NCI-H1105 treated with DMSO at 0.1 percent for 48 hours (cell line): ENCODE measurements at regions not wholly inside any gene's neighbourhood (a gene's known extent, or its start where the extent isn't known, plus 50 kb on each side); places are given as distances from the start of the nearest gene placed in this dataset.
"Not testable (repeated sequence)": the region's sequence is repeated elsewhere in the genome, so short reads cannot be mapped to it uniquely, and the experiment has no call there.

Source experiments
- DNase-seq: peaks from one replicate; lab custom pipeline; 2025; lab: John Stamatoyannopoulos, UW

DNA sequence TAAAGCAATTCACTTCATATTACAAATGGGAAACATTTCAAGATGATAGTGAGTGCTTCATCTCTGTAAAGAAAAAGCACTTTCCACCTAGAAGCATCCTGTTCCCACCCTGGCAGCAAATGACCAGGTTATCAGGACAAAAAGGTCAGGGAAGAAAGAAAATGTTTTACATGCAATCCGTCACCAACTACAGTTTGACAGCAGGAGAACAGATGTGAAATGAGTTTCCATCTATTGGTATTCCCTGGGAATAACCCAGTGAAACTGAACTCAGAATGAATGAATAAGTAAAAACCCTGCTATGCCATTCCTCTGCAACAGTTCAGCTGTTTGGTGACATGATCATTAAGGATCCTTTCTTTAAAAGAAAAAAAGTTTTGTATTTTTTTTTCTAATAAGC lies 67.6 kb downstream of the HTR1A start:
- no peak for DNase-seq

DNA sequence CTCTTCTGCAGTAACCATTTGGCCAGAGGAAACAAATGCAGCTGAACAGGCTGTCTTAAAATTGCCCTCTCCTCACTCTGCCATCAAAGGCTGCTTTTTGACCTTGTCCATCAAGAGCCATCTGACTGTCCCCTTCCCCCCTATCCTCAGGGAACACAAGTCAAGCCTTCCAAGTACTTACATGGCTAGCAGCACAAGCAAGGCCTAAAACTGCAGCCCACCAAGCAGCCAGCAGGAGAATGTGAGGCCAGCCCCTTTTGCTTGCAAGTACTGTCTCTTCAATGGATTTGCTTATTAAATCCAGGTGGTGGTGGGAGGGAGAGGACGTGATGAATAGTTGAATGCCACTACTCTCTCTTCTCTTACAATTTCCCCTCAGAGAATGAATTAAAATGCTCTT lies 83.5 kb downstream of the HTR1A start:
- no peak for DNase-seq

DNA sequence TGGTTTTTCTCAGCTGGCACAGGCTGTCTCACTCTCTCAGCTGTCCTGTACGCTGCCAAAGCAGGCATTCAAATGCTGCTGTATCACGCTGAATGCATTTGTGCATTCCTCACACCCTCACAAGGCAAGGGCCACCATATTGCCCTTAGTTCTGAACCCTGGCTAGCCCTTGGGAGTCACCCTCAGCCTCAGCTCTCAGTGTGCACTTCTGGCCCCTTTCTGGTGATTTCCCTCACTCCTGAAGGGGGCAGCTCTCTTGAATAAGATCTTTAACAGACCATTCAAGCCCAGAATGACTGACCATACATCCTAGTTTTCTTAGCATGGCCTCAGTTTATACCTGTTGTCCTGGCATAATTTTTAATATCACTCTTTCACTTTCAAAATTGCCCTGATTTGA lies 84.3 kb downstream of the HTR1A start:
- DNase-seq = no peak

DNA sequence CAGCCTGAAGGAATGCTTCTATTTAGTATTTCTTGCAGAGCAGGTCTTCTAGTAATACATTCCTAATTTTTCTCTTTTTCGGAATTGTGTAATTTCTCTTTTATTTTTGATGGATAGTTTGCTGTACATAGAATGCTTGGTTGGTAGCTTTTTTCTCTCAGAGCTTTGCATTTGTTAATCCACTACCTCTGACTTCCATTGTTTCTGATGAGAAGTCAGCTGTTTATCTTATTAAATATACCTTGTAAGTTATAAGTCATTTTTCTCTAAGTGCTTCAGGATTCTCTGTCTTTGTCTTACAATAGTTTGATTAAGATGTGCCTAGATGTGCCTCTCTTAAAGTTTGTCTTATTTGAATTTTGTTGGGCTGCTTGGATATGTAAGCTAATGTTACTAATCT lies 101.9 kb downstream of the HTR1A start:
- DNase-seq = peak; percentile 19

- no peak for DNase-seq
These were observed 108.2 kb downstream of the HTR1A start for GRCh38 chr5:63854076-63854475.

DNA sequence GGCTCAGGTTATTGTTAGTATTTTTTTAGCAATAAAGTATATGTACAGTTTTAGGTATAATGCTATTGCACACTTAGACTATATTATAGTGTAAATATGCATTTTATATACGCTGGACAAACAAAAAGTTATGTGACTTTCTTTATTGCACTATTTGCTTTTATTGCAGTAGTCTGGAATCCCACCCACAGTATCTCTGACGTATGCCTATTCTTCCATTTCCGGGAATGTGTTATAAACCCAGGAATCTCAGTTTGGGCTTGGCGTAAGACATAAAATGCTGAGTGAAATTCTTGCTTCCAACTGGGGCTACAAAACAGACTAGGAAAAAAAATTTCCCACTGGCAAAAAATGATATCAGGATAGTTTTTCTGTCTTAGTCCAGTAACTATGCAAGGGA lies 119.1 kb downstream of the HTR1A start:
- no peak for DNase-seq

DNA sequence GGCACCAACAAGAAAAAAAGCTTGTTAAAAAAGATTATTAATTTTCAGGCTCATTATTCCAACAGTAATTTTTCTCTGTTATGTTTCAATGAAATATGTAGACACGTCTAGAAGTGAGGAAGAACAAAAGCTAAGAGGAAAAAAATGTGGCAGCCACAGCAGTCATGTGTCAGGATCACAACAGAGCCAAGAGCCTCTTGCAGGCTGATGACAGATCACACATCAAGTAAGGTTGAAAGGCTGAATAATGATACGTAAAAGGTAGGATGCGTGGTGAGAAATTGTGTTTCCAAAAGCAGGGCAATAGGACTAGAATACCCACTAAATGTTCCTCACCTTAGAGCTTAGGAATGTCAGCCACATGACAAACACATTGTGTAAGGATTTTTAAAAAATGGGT lies 124.8 kb downstream of the HTR1A start:
- no peak for DNase-seq

GRCh38 chr5:63831381-63831780 lies 130.9 kb downstream of the HTR1A start:
- no peak for DNase-seq

GRCh38 chr5:63825984-63826383 lies 136.3 kb downstream of the HTR1A start:
- no peak for DNase-seq

- no peak for DNase-seq
These were observed 138.7 kb downstream of the HTR1A start for GRCh38 chr5:63823583-63823982.

DNA sequence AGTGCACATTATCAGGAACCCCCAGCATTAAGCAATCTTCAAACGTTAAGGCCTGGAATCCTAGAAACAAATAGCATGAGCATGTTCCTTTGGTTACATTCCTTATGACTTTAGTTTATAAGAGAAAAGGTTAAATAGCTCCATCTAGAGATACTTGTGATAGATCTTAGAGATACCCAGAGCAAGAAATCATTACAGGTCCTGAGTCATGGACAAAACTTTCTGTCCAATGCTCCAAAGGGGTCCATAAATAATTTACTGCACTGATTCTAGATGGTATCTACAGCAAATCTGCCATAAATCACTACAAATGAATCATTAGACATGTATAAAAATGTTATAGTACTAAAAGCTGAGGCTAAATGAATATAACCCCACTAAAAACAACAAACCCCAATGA lies 139.6 kb downstream of the HTR1A start:
- no peak for DNase-seq

GRCh38 chr5:63820577-63820976 lies 141.7 kb downstream of the HTR1A start:
- peak; percentile 92 for DNase-seq

- DNase-seq = no peak
These were observed 149.6 kb downstream of the HTR1A start for GRCh38 chr5:63812693-63813092.

DNA sequence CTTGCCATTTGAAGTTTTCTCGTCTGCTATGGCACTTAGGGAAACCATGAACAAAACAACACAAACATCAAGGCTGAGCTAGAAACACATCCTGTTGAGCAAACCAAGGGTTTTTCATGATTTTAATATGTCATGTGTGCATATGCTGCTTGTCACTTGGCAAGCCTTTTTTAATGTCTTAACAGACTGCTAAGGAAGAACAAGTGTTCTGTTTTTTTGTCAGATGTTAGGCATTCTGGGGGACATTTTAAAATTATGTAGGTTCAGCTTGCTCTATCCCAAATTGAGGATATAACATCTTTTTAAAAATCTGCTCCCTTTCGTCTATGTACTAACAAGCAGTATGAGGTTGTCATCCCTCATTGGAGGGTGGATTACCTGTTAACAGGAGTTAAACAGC lies 150.3 kb downstream of the HTR1A start:
- DNase-seq = no peak

DNA sequence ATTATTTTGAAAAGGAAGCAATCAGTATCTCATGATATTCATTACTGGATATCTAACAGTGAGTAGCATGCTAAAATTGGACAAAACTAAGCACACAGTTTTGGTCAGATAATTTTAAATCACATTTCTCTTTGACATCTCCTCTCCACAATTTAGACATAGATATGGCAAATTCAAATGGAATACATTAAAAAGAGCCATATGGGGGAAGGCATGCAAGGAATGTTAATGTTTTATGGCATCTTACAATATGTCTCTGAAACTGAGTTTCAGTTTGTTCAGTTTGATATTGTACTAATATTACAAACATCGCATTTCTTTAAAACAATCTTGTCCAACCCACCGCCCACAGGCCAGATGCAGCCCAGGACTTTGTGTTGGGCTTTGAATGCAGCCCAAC lies 151.0 kb downstream of the HTR1A start:
- no peak for DNase-seq

- no peak for DNase-seq
These were observed 157.1 kb downstream of the HTR1A start for GRCh38 chr5:63805151-63805550.

DNA sequence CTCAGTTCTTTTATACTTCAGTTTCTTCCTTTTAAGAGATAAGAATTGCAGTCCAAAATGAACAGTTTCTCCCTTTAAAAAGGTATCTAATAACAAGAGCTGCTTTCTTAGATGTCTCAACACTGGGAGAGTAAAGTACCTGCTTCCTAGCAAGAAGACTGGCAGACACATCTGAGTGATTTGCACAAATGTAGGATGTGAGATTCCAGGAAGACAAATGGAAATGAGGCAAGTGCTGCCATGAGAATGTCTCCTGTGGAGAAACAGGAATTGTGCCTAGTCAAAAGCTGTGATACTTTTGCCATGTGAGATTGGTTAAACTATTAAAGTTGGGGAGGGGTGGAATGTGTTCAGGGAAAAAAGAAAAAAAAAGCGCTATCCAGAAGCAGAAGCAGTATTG lies 159.1 kb downstream of the HTR1A start:
- DNase-seq = no peak

DNA sequence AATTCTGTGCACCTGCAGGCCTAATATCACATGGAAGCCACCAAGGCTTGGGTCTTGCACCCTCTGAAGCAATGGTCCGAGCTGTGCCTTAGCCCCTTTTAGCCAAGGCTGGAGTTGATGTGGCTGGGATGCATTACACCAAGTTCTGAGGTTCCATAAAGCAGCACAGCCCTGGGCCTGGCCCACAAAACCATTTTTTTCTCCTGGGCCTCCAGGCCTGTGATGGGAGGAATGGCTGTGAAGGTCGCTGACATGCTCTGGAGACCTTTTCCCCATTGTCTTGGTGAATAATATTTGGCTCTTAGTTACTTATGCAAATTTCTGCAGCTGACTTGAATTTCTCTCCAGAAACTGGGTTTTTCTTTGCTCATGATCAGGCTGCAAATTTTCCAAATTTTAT lies 167.3 kb downstream of the HTR1A start:
- no peak for DNase-seq

- DNase-seq = peak; percentile 15
These were observed 167.9 kb downstream of the HTR1A start for GRCh38 chr5:63794296-63794695.

DNA sequence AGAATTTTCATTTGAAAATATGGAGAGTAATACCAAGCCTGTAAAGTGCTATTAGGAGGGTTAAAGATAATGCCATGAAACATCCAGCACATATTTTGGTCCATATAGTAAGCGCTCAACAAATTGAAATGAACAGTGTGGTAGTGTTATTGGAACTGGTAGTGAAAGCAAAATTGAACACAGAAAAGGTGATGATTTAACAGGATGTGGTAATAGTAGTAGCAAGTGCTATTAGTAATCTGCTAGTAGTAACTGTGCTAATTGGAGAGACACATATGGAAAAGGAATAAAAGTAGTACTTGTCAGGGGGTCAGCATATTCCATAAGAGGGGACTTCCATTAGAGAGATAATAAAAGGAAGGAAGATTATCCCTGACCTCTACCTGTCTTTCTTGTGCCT lies 187.3 kb downstream of the HTR1A start:
- DNase-seq = no peak

DNA sequence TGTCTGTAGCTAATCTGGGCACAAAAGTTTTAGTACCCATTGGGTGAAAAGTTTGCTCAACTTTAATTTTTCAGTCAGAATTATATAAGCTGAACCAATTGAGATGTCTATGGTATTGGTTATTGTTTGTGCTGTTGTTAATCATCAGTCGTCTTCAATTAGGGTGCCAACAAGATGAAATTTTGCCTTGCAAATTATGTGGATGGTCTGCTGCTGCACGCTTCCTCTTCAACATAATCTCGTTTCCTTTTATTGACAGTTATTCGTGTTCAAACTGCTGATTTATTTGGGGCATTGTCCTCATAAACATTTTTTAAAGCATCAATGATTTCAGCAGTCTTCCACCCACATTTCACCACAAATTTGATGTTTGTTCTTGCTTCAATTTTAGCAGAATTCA lies 194.0 kb downstream of the HTR1A start:
- no peak for DNase-seq

GRCh38 chr5:63760965-63761364 lies 201.3 kb downstream of the HTR1A start:
- DNase-seq = no peak

DNA sequence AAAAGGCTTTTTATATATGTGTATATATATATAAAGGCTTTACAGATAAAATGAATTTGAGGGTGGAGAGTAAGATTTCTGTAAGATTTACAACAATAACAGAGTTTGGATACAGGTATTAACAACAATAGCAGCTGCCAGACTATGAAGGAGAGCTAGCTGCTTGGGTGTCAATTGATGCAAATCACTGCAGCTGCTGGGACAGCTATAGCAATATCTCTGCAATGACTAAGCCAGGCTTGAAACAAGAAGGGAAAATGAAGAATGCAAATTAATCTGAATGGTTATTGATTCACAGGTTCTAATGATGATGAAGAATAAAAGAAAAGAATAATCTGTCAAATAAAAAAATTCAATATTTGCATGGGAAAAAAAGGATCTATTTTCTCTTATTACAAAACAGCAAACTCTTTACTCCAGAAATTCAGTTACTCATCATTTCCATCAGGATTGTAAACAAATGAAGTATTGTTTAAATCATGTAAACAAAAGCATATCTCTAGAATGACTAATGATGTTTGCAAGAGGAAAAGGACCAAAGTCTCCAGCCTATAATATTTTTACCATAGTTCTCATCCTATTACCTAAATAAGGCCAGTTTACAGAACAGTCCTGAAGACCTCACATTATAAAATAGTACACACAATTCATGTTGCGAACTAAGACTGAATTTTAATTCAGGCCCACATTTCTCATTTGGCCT lies 219.0 kb downstream of the HTR1A start:
- DNase-seq = no peak

DNA sequence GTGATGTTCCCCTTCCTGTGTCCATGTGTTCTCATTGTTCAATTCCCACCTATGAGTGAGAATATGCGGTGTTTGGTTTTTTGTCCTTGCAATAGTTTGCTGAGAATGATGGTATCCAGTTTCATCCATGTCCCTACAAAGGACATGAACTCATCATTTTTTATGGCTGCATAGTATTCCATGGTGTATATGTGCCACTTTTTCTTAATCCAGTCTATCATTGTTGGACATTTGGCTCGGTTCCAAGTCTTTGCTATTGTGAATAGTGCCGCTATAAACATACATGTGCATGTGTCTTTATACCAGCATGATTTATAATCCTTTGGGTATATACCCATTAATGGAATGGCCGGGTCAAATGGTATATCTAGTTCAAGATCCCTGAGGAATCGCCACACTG lies 229.4 kb downstream of the HTR1A start:
- not testable (repeated sequence) for DNase-seq

- no peak for DNase-seq
These were observed 234.7 kb downstream of the HTR1A start for GRCh38 chr5:63727583-63727982.
